HG02763 (cell line): ENCODE measurements at regions not wholly inside any gene's neighbourhood (a gene's known extent, or its start where the extent isn't known, plus 50 kb on each side); places are given as distances from the start of the nearest gene placed in this dataset.
"Not testable (repeated sequence)": the region's sequence is repeated elsewhere in the genome, so short reads cannot be mapped to it uniquely, and the experiment has no call there.

ENCODE experiments used
- ATAC-seq: cut with Tn5 transposase; IDR thresholded peaks from one replicate; pipeline ENCODE4 v1.9.1; 2021; ENCODE audit warnings: mild to moderate bottlenecking, moderate library complexity; ENCODE audit not compliant: unreplicated experiment

DNA sequence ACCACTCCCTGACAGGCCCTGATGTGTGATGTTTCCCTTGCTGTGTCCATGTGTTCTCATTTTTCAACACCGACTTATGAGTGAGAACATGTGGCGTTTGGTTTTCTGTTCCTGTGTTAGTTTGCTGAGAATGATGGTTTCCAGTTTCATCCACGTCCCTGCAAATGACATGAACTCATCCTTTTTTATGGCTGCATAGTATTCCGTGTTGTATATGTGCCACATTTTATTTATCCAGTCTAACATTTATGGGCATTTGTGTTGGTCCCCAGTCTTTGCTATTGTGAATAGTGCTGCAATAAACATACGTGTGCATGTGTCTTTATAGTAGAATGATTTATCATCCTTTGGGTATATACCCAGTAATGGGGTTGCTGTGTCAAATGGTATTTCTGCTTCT, 830.3 kb upstream of the ADGRB3 start:
- not testable (repeated sequence) for ATAC-seq

DNA sequence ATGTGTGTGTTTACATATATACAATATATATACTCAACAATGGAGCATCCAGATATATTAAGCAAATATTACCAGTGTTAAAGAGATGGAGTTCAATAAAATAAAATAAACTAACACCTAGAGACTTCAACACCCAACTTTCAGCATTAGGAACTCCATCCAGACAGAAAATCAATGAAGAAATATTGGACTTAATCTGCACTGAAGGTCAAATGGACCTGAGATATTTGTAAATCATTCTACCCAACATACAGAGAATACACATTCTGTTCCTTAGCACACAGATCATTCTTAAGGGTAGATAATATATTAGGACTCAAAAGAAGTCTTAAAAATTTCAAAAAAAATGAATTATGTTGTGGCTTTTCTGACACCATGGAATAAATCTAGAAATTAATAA, 832.3 kb upstream of the ADGRB3 start:
- no peak for ATAC-seq

DNA sequence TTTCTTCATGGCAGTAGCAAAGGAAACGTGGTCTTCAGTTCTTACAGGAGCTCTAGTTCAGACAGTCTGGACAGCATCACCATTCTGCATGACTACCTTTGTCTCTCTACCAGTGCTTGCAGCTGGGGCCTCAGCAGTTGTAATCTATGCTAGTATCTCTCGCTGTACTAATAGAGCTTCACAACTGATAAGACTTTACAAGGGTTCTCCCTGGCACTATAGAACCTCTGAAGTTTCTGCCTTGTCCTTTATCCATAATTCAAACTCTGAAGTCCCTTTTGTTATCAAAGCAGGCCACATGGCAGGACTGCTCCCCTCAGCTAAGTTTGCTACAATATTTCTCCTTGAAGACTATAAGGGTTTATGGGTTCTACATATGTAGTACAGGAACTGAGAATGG, 842.1 kb upstream of the ADGRB3 start:
- no peak for ATAC-seq

DNA sequence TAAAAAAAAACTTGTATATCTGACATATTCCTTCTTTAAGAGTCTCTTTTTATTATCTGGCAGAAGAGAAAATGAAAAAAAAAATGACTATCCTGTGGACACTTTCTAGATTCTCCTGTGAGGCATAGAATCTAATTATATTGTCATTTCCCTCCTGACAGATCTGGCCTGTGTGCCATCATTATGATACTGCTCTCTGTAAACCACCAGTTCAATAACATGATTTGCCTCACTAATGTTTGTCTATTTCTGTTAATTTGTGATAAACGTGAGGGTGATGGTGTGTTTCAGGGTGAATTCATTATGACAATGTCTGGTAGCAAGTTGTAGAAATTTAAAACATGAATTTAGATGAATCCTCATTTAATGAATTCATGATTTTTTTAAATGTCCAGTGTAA, 844.5 kb upstream of the ADGRB3 start:
- no peak for ATAC-seq

DNA sequence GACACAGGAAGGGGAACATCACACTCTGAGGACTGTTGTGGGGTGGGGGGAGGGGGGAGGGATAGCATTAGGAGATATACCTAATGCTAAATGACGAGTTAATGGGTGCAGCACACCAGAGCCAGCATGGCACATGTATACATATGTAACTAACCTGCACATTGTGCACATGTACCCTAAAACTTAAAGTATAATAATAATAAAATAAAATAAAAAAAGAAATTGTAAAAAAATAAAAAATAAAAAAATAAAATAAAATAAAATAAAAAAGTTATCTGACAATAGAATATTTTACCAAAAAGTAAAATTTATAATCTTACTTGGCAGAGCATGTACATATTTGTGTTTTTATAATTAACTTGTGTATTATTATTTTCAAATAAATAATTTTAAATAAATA, 848.0 kb upstream of the ADGRB3 start:
- not testable (repeated sequence) for ATAC-seq

DNA sequence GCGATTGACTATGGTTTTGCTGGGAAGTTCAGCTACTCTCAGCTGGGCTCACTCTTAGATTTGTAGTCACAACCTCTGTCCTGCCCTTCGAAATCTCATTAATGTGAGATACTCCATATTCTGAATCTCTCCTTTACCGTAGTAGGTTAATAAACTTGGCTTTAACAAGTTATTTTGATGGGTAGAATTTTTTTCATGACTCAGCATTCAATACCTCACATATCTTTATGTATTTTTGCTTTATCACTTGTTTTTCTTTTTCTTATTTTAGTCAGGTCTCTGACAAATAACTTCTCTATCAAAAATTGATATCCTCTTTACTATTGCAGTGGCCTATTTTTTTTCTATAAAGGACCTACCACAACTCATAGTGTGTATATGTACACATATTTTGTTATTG, 855.2 kb upstream of the ADGRB3 start:
- ATAC-seq = no peak

DNA sequence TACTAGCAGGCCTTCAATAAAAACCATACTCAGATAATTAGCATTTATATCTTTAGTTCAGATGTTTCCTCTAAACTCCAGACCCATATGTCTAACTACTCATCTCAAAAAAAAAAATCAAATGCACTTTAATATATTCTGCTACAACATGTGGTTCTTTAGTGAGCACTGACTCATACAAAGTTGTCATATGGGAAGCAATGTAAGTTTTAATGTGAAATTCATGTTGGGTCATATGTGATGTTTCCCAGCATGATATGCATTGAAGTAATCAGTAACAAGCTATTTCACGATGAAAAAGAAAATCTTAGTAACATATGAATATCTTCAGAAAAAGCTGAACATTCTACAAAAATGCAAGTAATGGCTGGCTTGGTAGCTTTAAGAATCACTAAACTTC, 859.7 kb upstream of the ADGRB3 start:
- no peak for ATAC-seq

DNA sequence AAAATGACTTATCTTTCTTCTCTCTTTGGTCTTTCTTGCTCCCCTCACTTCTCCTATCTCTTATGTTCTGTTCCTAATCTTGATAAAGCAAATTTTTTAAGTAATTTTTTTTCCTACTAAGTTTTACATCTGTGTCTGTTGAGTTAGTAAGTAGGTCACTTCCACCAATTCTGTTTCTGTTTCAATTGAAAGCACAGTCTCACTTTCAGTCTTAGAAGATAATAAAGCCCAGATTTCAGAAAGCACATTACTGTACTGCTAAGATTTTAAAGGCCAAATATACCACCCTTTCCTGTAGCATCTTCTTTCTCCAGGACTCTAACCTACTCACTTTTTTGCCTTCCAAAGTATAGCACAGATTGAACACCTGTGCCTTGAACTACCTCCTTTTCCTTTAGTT, 866.1 kb upstream of the ADGRB3 start:
- ATAC-seq = no peak

DNA sequence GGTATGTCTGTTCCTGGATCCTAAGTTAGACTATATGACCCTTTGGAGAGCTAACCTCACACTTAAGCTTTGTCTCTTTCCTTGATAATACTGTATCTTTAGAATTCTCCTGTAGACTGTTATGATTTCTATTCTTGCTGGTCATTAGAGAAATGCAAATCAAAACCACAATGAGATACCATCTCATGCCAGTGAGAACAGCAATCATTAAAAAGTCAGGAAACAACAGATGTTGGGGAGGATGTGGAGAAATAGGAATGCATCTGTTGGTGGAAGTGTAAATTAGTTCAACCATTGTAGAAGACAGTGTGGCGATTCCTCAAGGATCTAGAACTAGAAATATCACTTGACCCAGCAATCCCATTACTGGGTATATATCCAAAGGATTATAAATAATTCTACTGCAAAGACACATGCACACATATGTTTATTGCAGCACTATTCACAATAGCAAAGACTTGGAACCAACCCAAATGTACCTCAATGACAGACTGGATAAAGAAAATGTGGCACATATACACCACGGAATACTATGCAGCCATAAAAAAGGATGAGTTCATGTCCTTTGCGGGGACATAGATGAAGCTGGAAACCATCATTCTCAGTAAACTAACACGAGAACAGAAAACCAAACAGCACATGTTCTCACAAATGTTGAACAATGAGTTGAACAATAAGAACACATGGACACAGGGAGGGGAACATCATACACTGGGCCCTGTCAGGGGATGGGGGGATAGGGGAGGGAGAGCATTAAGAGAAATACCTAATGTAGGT, 867.8 kb upstream of the ADGRB3 start:
- ATAC-seq = not testable (repeated sequence)

DNA sequence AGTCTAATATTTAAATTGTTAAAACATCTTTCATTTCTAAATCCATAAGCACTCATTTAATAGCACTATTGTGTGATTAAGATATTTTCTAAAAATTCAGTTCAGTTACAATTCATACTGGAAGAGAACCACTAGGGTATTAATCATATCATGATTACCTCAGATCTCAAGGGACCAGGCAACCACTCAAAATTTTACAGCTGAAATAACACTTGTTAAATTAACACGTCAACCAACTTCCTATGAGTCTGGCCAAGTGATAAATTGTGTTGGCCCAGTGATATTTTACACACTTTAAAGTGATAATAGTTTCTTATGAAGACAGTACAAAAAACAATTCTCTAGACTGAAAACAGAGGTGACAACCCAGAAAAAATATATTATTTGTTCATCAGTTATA, 869.0 kb upstream of the ADGRB3 start:
- ATAC-seq = no peak

DNA sequence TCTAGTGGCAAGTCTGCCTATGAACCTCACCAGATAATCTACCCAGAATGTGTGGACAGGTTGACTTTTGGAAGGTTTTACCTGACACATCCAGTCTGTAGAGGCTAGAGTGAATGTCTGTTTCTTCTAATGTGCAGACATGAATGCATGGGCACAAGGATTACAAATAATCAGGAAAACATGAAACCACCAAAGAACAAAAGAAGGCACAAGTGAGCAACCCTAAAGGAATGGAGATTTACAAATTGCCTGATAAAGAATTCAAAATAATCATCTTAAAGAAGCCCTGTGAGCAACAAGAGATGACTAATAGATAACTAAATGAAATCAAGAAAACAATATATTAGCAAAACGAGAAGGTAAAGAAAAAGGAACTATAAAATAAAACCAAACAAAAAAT, 876.1 kb upstream of the ADGRB3 start:
- no peak for ATAC-seq

DNA sequence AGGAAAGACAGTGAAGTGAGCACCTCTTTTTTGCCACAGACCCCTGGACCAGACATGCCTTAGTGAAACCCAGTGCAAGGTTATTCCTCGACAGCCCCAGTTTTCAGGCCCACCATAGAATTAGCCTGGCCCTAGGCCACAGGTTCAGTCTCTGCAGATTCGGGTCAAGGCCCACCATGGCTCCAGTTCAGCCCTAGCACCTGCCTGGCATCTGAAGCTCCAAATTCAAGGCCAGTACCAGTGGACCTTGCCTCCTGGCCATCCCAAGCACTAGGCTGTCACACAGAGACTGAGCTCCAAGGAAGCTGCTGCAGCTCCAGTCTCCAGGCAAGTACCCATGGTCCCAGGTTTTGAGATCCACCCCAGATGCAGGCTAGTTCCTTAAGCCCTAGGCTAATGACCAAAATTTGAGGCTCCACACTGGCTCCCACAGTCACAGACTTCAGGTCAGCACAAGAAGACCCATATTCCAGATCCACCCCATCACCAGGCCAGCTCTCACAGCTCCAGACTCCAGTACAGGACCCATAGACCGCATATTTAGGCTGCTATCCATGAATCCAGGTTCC, 877.5 kb upstream of the ADGRB3 start:
- no peak for ATAC-seq

DNA sequence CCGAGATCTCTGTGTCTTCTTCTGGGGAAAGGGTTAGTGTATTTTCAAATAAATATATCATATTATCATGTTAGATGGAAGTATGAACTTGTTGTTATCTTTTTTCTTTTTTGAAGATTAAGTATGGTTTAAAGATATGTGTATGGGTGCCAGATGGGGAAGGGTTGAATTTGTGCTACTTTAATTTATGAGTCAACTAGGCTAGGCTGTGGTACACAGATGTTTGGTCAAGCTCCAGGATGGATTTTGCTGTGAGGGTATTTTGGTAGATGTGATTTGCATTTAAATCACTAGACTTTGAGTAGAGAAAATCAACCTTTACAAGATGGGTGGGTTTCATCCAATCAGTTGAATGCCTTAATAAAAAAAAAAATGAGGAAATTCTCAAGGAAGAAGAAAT, 886.6 kb upstream of the ADGRB3 start:
- ATAC-seq = no peak

DNA sequence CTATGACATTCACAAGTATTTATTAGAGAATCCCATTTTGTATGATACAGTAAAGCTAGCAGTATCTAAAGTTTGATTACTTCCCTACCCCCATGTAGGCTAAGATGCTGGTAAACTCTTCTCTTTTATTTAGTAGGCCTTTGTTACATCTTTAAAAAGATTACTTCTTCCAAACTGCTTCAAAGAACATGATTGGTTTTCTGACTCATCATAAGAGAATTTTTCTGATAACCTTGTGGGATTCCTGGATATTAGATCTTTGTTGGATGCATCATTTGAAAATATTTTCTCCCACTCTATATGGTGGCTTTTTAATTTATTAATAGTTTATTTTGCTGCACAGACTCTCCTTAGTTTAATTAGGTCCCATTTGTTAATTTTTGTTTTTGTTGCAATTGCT, 898.3 kb upstream of the ADGRB3 start:
- ATAC-seq = no peak

DNA sequence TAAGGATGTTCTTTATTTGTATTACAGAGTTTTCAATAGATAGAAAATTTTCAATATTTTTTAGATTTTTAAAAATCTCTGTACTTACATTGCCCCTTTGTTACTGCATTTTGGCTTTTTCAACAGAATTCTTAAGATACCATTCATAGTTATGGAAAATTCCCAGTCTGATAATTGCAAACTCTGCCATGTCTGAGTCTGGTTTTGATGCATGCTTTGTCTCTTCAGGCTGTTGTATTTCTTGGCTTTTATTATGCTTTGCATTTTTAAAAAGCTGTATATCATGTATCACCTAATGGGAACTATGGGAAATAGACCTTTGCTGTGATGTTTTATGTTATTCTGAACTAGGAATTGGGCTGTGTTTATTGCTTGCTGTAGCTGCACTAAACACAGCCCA, 898.9 kb upstream of the ADGRB3 start:
- ATAC-seq = no peak

DNA sequence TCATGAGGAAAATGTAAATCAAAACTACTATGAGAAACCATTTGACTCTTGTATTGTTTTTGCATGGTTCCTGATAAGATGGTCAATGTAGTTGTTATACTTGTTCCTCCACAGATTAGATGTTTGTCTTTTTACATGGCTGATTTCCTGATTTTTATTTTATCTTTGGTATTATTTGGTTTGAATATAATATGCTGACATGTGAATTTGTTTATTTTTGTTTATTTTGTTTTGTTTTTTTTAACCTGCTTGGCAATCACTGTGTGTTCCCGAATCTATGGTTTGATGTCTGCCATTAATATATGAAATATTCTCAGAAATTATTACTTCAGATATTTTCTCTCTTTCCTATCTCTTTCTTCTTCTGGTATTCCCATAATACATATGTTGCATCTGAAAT, 899.5 kb upstream of the ADGRB3 start:
- no peak for ATAC-seq

DNA sequence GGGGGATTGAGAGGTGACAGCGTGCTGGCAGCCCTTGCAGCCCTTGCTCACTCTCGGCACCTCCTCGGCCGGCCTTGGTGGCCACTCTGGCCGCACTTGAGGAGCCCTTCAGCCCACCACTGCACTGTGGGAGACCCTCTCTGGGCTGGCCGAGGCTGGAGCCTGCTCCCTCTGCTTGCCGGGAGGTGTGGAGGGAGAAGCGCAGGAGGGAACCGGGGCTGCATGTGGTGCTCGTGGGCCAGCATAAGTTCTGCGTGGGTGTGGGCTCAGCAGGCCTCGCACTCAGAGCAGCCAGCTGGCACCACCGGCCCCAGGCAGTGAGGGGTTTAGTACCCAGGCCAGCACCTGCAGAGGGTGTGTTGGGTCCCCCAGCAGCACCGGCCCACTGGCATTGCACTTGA, 912.2 kb upstream of the ADGRB3 start:
- no peak for ATAC-seq

DNA sequence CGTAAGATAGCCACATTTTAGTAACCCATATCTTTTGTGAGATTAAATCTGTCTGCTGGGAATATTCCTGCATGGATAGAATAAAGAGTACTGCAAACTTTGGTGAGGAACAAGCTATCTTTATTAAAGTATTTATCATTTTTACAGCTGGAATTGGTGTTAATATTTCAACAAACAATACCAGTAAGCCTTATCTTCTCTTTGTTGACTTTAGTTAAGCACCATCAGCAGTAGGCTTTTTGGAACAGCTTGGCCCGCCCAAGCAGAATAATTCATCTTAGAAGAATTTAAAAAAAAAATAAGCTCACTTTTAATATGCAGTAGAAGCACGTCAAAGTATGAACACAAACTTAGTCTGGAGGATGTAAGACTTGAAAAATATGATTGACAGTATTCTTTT, 917.8 kb upstream of the ADGRB3 start:
- ATAC-seq = no peak

DNA sequence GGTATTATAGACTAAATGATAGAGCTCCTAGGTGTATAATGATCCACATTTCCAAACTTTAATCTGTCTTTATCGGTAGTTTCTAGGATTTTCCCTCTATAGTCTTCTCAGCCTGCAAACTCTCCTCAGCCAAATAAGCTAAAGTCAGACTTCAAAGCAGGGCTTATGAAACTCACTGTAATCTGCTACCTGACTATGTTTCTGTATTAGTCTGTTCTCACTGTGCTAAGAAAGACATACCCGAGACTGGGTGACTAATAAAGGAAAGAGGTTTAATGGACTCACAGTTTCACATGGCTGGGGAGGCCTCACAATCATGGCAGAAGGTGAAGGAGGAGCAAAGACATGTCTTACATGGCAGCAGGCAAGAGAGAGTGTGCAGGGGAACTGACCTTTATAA, 928.7 kb upstream of the ADGRB3 start:
- ATAC-seq = no peak

DNA sequence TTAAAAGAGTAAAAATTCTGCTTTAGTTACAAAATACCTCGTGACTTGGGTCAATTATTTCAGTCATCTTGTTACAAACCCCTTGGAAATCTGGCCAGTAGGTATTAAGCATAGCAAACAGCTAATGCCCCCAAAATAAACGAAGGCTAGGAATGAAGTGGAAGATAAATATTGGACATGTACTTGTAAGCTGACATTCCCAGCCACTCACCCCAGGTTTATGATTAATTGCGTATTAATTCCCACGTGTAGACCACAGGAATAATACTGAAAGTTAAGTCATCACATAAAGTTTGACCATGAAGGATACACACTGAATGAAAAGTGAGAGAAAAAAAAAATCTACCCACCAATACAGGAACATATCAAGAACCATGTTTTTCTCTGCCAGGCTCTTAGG, 936.5 kb upstream of the ADGRB3 start:
- ATAC-seq = no peak

DNA sequence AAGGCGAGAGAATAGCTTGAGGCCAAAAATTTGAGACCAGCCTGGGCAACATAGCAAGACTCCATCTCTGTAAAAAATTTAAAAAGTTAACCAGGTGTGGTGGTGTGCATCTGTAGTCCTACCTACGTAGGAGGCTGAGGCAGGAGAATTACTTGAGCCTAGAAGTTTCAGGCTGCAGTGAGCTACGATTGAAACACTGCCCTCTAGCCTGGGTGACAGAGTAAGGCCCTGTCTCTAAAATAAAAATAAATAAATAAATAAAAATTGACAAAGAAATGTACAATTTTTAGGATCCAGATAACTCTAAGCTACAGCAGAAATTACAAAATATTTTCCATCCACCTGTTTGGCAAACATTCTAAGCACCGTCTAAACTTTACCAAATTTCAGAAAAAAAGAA, 941.0 kb upstream of the ADGRB3 start:
- ATAC-seq = no peak

DNA sequence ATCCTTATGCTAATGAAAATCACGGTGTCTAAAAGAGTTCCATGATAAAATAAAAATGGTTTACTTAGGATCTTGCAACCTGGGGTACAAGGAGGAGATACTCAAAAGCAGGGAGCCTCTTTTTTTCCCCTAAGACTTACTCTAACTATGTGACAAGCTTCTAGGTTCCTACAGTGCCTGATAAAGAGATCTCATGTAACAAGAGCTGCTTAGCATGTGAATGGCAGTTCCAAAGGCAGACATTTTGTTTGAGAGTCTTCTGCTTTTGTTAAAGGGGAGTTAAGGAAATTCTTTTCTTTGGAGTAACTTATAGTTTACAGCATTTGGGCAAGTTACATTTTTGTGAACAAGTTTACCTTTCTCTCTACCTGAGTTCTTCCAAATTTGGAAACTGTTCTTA, 945.8 kb upstream of the ADGRB3 start:
- no peak for ATAC-seq

DNA sequence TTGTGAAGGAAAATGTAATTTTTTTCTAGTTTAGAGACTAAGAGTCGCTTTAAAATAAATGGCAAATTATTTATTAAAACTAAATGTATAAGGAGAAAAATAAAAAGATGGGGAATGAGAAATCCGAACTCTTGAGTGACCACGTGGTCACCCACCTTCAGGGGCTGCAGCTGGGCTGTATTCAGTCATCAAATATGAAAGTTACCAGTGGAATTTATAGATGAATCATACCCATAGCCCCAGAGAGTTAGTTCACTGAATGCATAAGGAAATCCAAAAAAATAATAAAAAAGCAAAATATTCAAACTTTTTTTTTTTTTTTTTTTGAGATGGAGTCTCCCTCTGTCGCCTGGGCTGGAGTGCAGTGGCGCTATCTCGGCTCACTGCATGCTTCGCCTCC, 947.7 kb upstream of the ADGRB3 start:
- ATAC-seq = no peak
